ENCODE measurements at regions not wholly inside any gene's neighbourhood (a gene's known extent, or its start where the extent isn't known, plus 50 kb on each side); places are given as distances from the start of the nearest gene placed in this dataset.

GRCh38 chr16:63188086-63188771 lies 1152.0 kb upstream of the CDH8 start:
- TF ChIP-seq CTCF (IDR thresholded peaks at IDR 0.05; ENCODE audit: poor library complexity) (no peak), EZH2 (IDR thresholded peaks at IDR 0.05; ENCODE audit: borderline replicate concordance) (no peak)
